GM12878 (cell line): ENCODE measurements at regions not wholly inside any gene's neighbourhood (a gene's known extent, or its start where the extent isn't known, plus 50 kb on each side); places are given as distances from the start of the nearest gene placed in this dataset.

ENCODE experiments used
- ATAC-seq: fragments of 200-7000 bp; cut with Tn5 transposase; 3 replicates; pipeline ENCODE4 v1.9.1; 2020; ENCODE audit warnings: mild to moderate bottlenecking, moderate library complexity
- BruUV-seq: library from RNA; stranded (reverse); fragments of 400-500 nt; replicated peaks from 2 replicates; lab custom pipeline; 2021; lab: Mats Ljungman, UMichigan
- CTCF ChIA-PET: fragments of 300-600 bp; sonication (Branson Sonifier 250); formaldehyde crosslinking; extraction: SDS; loops from one replicate; lab custom pipeline; 2021; ENCODE audit warnings: inconsistent platforms; lab: Yijun Ruan, JAX
- POLR2A ChIA-PET: fragments of 350-600 bp; formaldehyde crosslinking; extraction: SDS; loops from one replicate; lab custom pipeline; 2021; ENCODE audit warnings: inconsistent platforms; lab: Charles Lee
- RAD21 ChIA-PET: fragments of 300-600 bp; sonication (Branson Sonifier 250); formaldehyde crosslinking; loops from one replicate; lab custom pipeline; 2023; ENCODE audit warnings: antibody characterized with exemption; ENCODE audit not compliant: unreplicated experiment; lab: Charles Lee
- SMC1A ChIA-PET: fragments of 300-600 bp; sonication (Branson Sonifier 250); formaldehyde crosslinking; loops from one replicate; lab custom pipeline; 2023; ENCODE audit not compliant: unreplicated experiment, uncharacterized antibody; lab: Charles Lee
- DNase-seq: peaks from one replicate; pipeline ENCODE4 v3.0.0-alpha.2; 2011; ENCODE audit warnings: low read depth, low spot score
- FAIRE-seq: peaks from 3 replicates; lab custom pipeline; 2011; peaks lifted over from hg19 to GRCh38; lab: Jason Lieb, UNC
- H2AFZ ChIP-seq: 2 replicates; pipeline ENCODE4 v1.6.0; 2011; ENCODE audit warnings: low read depth, low read length, control low read depth; ENCODE audit not compliant: control insufficient read depth
- H3K27ac ChIP-seq: 2 replicates; pipeline ENCODE4 v1.5.1; 2011; ENCODE audit warnings: control low read depth; ENCODE audit not compliant: control insufficient read depth, insufficient read depth
- H3K27me3 ChIP-seq, 2 experiments: replicated peaks in 1 of 2; 2 replicates each; pipeline versions ENCODE4 v1.6.0 to v1.6.1; 2011; ENCODE audit warnings: low read length in 1 of 2; ENCODE audit not compliant: control insufficient read depth in 2 of 2, insufficient read depth in 2 of 2
- H3K36me3 ChIP-seq, 2 experiments: 2 replicates each; pipeline ENCODE4 v1.5.1; 2011; ENCODE audit warnings: low read length in 1 of 2; ENCODE audit not compliant: control insufficient read depth in 2 of 2, insufficient read depth in 2 of 2
- H3K4me1 ChIP-seq: 2 replicates; pipeline ENCODE4 v1.6.1; 2011; ENCODE audit warnings: mild to moderate bottlenecking, low read length, moderate library complexity, mixed read lengths; ENCODE audit not compliant: control insufficient read depth, insufficient read depth
- H3K4me2 ChIP-seq: 2 replicates; pipeline ENCODE4 v1.6.0; 2011; ENCODE audit warnings: control low read depth; ENCODE audit not compliant: control insufficient read depth, insufficient read depth
- H3K4me3 ChIP-seq: fragments of 200-600 bp; sonication (generic); 2 replicates; pipeline ENCODE4 v1.5.1; 2016
- H3K79me2 ChIP-seq: 2 replicates; pipeline ENCODE4 v1.6.0; 2011; ENCODE audit warnings: low read length; ENCODE audit not compliant: control insufficient read depth, insufficient read depth
- H3K9ac ChIP-seq: 2 replicates; pipeline ENCODE4 v1.8.0; 2011; ENCODE audit warnings: low read length, control low read depth, mixed read lengths; ENCODE audit not compliant: control insufficient read depth, insufficient read depth
- H3K9me3 ChIP-seq: replicated peaks from 3 replicates; pipeline ENCODE4 v1.5.1; 2011; ENCODE audit warnings: mild to moderate bottlenecking, low read length; ENCODE audit not compliant: control insufficient read depth, insufficient read depth
- H4K20me1 ChIP-seq: 2 replicates; pipeline ENCODE4 v1.6.0; 2011; ENCODE audit not compliant: control insufficient read depth, insufficient read depth
- CBFB ChIP-seq: IDR thresholded peaks from 2 replicates; pipeline ENCODE4 v1.6.1; 2016; ENCODE audit warnings: antibody characterized with exemption, low read depth
- CREM ChIP-seq: IDR thresholded peaks from 2 replicates; pipeline ENCODE4 v1.6.1; 2014; ENCODE audit warnings: antibody characterized with exemption, low read depth
- ETV6 ChIP-seq, 2 experiments: fragments of 450-650 bp in 1 of 2; IDR thresholded peaks in 1 of 2; conservative IDR thresholded peaks in 1 of 2; 2 replicates each; pipeline ENCODE4 v1.6.1; 2014; ENCODE audit warnings: antibody characterized with exemption in 1 of 2, borderline replicate concordance in 1 of 2, low read depth in 1 of 2, mild to moderate bottlenecking in 1 of 2, moderate library complexity in 1 of 2
- FOXK2 ChIP-seq: fragments of 450-650 bp; IDR thresholded peaks from 2 replicates; pipeline ENCODE4 v1.6.1; 2017; ENCODE audit warnings: mild to moderate bottlenecking, moderate library complexity
- HDAC6 ChIP-seq: fragments of 200-600 bp; sonication (generic); IDR thresholded peaks from one replicate; pipeline ENCODE4 v1.8.0; 2017; ENCODE audit warnings: antibody characterized with exemption; ENCODE audit not compliant: unreplicated experiment
- IRF5 ChIP-seq: fragments of 450-650 bp; IDR thresholded peaks from 2 replicates; pipeline ENCODE4 v1.6.1; 2017; ENCODE audit warnings: borderline replicate concordance
- LARP7 ChIP-seq: fragments of 450-650 bp; IDR thresholded peaks from 2 replicates; pipeline ENCODE4 v1.6.1; 2017; ENCODE audit warnings: mild to moderate bottlenecking
- MEF2B ChIP-seq: fragments of 450-650 bp; IDR thresholded peaks from 2 replicates; pipeline ENCODE4 v1.6.1; 2018; ENCODE audit warnings: mild to moderate bottlenecking, moderate library complexity; ENCODE audit not compliant: partially characterized antibody, poor library complexity, severe bottlenecking
- MXI1 ChIP-seq: fragments of 150-350 bp; IDR thresholded peaks from 2 replicates; pipeline ENCODE4 v1.6.1; 2011; ENCODE audit warnings: low read depth, mild to moderate bottlenecking, inconsistent platforms, low read length, improper control_type of control experiment
- NFIC ChIP-seq: IDR thresholded peaks from 2 replicates; pipeline ENCODE4 v1.6.1; 2012; ENCODE audit warnings: low read depth, mild to moderate bottlenecking, inconsistent platforms, low read length, moderate library complexity
- NFYB ChIP-seq: IDR thresholded peaks from 2 replicates; pipeline ENCODE4 v1.6.1; 2011; ENCODE audit warnings: low read depth, mild to moderate bottlenecking, low read length, improper control_type of control experiment, moderate library complexity; ENCODE audit not compliant: insufficient read depth
- PAX8 ChIP-seq: fragments of 450-650 bp; IDR thresholded peaks from 2 replicates; pipeline ENCODE4 v1.6.1; 2017; ENCODE audit warnings: mild to moderate bottlenecking, moderate library complexity
- RUNX3 ChIP-seq: IDR thresholded peaks from 2 replicates; pipeline ENCODE4 v1.6.1; 2012; ENCODE audit warnings: low read length, inconsistent platforms
- TBL1XR1 ChIP-seq: IDR thresholded peaks from 2 replicates; pipeline ENCODE4 v1.6.1; 2012; ENCODE audit warnings: low read depth, low read length, improper control_type of control experiment
- ZBED1 ChIP-seq: IDR thresholded peaks from 2 replicates; pipeline ENCODE4 v1.6.1; 2016; ENCODE audit warnings: borderline replicate concordance
- ZNF207 ChIP-seq: fragments of 450-650 bp; IDR thresholded peaks from 2 replicates; pipeline ENCODE4 v1.6.1; 2014; ENCODE audit warnings: antibody characterized with exemption, mild to moderate bottlenecking, borderline replicate concordance
- WGBS: methylation state at CpG from one replicate; pipeline ENCODE4 v1.1.6; 2016; ENCODE audit warnings: low lambda C conversion rate; ENCODE audit not compliant: insufficient replicate concordance, insufficient coverage; ENCODE audit errors: missing lambda C conversion rate; 5-methylcytosine and 5-hydroxymethylcytosine counted together
- in situ Hi-C: fragments of 300-500 bp; cut with MboI; formaldehyde crosslinking; loops from 9 replicates; pipeline ENCODE4 v1.14.3; 2018; ENCODE audit warnings: mixed read lengths
- intact Hi-C: fragments of 100-400 bp; cut with micrococcal nuclease; formaldehyde crosslinking; loops from one replicate; pipeline ENCODE4 v1.14.2; 2022; ENCODE audit not compliant: unreplicated experiment
- TF ChIP-seq, protein P1 (sequence below): fragments of 450-650 bp; IDR thresholded peaks from 2 replicates; pipeline ENCODE4 v1.6.1; 2017; ENCODE audit warnings: mild to moderate bottlenecking, moderate library complexity
- TF ChIP-seq, protein P2 (sequence below): fragments of 450-650 bp; formaldehyde crosslinking; IDR thresholded peaks from 2 replicates; pipeline ENCODE4 v1.4.0; 2022; ENCODE audit warnings: mild to moderate bottlenecking, moderate library complexity

DNA sequence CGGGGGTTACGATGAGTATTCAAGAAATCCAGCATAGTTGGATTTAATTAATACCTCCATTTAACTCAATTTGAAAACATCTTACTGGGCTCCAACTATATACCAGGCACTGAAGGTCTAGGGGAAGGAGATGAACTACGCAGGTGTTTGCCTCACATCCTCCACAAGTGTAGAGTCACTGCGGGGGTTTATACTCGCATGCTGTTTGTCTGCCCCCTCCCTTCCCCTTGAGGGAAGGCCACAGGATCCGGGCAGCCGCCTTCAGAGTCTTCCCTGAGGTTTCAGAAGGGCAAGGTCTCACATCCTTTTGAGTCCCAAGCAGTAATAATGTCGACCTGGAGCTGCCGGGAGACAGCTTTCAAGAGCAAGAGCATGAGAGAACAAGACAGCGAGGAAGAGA is 142.4 kb upstream of the GALNT2 start:
- in situ Hi-C loops = no loop called here
- Histone ChIP-seq H3K4me3 (no peak overlapping the region), H3K27ac (no peak overlapping the region), H3K4me2 (no peak overlapping the region), H4K20me1 (no peaks in the 10 kb centered on the region), H3K79me2 (no peaks in the 10 kb centered on the region), H3K4me1 (no peaks in the 10 kb centered on the region), H3K36me3 (no peaks in the 10 kb centered on the region), H3K27me3 (peaks cover 0 to 1% of the 10 kb centered on the region in 2 experiments; a peak in 2 of 4 replicates), H2AFZ (no peak overlapping the region), H3K9ac (no peak overlapping the region), H3K9me3 (no peaks in the 10 kb centered on the region)
- ATAC-seq (no peak), FAIRE-seq (no peak), DNase-seq (no peak)
- intact Hi-C loops = no loop called here
- ChIA-PET RAD21 (no interaction called here), SMC1A (no interaction called here), POLR2A (no interaction called here), CTCF (no interaction called here)
- WGBS = 50% methylated on average over 9 of the region's 10 CpGs
- no TSS peak for BruUV-seq
- no peak for TF ChIP-seq MXI1
- TF ChIP-seq, protein P1, sequence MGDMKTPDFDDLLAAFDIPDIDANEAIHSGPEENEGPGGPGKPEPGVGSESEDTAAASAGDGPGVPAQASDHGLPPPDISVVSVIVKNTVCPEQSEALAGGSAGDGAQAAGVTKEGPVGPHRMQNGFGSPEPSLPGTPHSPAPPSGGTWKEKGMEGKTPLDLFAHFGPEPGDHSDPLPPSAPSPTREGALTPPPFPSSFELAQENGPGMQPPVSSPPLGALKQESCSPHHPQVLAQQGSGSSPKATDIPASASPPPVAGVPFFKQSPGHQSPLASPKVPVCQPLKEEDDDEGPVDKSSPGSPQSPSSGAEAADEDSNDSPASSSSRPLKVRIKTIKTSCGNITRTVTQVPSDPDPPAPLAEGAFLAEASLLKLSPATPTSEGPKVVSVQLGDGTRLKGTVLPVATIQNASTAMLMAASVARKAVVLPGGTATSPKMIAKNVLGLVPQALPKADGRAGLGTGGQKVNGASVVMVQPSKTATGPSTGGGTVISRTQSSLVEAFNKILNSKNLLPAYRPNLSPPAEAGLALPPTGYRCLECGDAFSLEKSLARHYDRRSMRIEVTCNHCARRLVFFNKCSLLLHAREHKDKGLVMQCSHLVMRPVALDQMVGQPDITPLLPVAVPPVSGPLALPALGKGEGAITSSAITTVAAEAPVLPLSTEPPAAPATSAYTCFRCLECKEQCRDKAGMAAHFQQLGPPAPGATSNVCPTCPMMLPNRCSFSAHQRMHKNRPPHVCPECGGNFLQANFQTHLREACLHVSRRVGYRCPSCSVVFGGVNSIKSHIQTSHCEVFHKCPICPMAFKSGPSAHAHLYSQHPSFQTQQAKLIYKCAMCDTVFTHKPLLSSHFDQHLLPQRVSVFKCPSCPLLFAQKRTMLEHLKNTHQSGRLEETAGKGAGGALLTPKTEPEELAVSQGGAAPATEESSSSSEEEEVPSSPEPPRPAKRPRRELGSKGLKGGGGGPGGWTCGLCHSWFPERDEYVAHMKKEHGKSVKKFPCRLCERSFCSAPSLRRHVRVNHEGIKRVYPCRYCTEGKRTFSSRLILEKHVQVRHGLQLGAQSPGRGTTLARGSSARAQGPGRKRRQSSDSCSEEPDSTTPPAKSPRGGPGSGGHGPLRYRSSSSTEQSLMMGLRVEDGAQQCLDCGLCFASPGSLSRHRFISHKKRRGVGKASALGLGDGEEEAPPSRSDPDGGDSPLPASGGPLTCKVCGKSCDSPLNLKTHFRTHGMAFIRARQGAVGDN = no peak
- no peak for TF ChIP-seq NFYB
- TF ChIP-seq PAX8 = no peak
- TF ChIP-seq ZBED1 = no peak
- no peak for TF ChIP-seq IRF5
- TF ChIP-seq CREM = no peak
- TF ChIP-seq ETV6 (conservative IDR thresholded peaks at IDR 0.05 in 1 of 2, IDR thresholded peaks at IDR 0.05 in 1 of 2; ENCODE audit: borderline replicate concordance in 1 of 2, low read depth in 1 of 2) = no peak
- no peak for TF ChIP-seq ZNF207
- TF ChIP-seq NFIC = no peak
- no peak for TF ChIP-seq MEF2B
- TF ChIP-seq LARP7 = no peak
- TF ChIP-seq TBL1XR1 = no peak
- TF ChIP-seq HDAC6 = no peak
- TF ChIP-seq, protein P2, sequence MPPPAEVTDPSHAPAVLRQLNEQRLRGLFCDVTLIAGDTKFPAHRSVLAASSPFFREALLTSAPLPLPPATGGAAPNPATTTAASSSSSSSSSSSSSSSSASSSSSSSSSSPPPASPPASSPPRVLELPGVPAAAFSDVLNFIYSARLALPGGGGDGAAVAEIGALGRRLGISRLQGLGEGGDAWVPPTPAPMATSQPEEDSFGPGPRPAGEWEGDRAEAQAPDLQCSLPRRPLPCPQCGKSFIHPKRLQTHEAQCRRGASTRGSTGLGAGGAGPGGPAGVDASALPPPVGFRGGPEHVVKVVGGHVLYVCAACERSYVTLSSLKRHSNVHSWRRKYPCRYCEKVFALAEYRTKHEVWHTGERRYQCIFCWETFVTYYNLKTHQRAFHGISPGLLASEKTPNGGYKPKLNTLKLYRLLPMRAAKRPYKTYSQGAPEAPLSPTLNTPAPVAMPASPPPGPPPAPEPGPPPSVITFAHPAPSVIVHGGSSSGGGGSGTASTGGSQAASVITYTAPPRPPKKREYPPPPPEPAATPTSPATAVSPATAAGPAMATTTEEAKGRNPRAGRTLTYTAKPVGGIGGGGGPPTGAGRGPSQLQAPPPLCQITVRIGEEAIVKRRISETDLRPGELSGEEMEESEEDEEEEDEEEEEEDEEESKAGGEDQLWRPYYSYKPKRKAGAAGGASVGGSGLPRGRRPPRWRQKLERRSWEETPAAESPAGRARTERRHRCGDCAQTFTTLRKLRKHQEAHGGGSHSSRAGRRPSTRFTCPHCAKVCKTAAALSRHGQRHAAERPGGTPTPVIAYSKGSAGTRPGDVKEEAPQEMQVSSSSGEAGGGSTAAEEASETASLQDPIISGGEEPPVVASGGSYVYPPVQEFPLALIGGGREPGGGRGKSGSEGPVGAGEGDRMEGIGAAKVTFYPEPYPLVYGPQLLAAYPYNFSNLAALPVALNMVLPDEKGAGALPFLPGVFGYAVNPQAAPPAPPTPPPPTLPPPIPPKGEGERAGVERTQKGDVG (CRISPR knock-in tag) = no peak
- no peak for TF ChIP-seq CBFB
- no peak for TF ChIP-seq FOXK2
- TF ChIP-seq RUNX3 = no peak
